Inflammatory macrophage treated with lipopolysaccharide for 4 hours (primary cell): ENCODE measurements at regions not wholly inside any gene's neighbourhood (a gene's known extent, or its start where the extent isn't known, plus 50 kb on each side); places are given as distances from the start of the nearest gene placed in this dataset.
"Not testable (repeated sequence)": the region's sequence is repeated elsewhere in the genome, so short reads cannot be mapped to it uniquely, and the experiment has no call there.

Experiments
- DNase-seq: peaks from one replicate; pipeline ENCODE4 v3.0.0-alpha.2; 2020

DNA sequence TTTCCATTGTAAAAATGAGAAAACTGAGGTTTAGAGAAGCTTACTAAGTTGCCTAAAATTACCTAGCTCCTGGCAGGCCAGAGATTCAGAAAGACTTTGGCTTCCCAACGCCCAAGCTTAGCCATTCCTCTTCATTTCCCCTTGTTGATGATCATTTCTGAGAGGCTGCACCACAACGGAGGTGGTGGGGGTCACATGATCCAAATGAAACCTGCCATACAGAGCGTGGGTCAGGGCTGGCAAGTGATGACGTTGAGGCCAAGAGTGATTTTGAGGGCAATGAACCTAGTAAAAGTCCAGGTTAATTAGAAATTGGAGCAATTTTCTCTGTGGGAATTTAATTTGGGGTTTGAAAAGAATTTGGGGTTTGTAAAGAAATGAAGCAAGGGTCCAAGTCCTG lies 109.9 kb downstream of the TMEM182 start:
- no peak for DNase-seq

DNA sequence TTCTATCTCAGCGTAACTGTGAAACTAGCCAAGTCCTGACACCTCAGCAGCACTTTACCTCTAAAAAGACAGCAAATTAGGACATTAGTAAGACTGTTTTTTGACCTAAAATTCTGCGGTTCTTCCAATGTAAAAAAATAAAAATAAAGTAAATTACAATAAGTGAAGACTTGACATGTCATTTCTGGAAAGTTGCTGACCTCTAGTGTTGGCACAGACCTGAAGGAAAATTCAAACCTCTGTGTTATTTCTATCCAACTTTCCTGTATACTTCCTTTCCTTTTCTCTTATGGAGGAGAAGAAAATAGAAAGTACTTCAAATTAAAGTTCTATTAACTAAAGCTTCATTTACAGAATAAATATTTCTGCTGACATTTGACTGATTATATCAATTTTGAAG lies 110.6 kb downstream of the TMEM182 start:
- no peak for DNase-seq

GRCh38 chr2:102879513-102879912 lies 117.7 kb downstream of the TMEM182 start:
- DNase-seq: not testable (repeated sequence)

GRCh38 chr2:102880731-102881130 lies 118.9 kb downstream of the TMEM182 start:
- DNase-seq: no peak

- peak; percentile 11 for DNase-seq
Measured at GRCh38 chr2:102886216-102886893, 124.5 kb downstream of the TMEM182 start.

- DNase-seq: no peak
Measured at GRCh38 chr2:102888514-102888913, 126.7 kb downstream of the TMEM182 start.

- peak; percentile 93 for DNase-seq
Measured at GRCh38 chr2:102891296-102891695, 129.5 kb downstream of the TMEM182 start.

- DNase-seq: no peak
Measured at GRCh38 chr2:102892698-102893310, 131.0 kb downstream of the TMEM182 start.

DNA sequence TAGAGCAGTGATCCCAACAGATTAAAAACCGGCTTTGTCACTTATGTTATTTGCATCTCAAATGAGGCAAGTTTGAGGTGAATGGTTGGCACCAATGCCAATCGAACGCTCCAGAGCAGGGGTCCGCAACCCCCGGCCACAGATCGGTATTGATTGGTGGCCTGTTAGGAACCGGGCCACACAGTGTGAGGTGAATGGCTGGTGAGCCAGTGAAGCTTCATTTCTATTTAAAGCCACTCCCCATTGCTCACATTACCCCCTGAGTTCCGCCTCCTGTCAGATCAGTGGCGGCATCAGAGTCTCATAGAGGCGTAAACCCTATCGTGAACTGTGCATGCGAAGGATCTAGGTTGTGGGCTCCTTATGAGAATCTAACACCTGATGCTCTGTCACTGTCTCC lies 132.0 kb downstream of the TMEM182 start:
- DNase-seq: no peak

DNA sequence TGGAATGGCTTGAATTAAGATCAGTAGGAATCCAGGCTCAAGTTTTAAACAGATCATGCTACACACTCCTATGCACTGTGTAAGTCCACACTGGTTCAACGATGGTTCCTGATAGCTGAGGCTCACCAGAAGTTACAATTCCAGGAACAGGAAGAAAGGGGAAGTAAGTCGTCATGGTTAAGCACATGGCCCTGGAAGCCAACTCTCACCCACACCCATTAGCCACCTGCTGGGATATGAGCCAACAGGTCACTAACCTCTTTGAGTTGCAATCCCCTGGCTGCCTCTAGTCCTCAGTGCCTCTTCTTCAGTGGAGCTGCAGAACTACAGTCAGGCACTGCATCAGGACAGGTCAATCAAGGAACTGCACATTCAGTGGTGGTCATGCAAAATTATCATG lies 133.5 kb downstream of the TMEM182 start:
- DNase-seq: peak; percentile 61

DNA sequence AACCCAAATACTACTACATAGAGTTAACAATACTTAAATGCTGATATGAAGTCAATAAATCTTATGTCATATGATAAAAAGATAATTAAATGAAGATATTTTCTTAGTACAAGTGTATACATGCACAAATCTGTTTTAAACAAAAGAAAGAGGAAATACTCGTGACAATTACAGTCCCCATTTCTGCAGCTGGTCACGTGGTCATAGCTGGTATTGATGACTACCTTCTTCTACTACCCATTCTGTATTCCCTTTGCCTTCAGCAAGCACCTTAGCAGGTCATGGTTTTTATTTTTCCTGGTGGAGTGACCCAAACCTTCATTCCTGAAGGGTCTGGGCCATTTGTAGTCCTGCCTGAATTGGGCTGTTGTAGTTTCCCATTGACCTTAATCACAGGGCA lies 147.4 kb downstream of the TMEM182 start:
- not testable (repeated sequence) for DNase-seq

GRCh38 chr2:102910724-102911123 lies 148.9 kb downstream of the TMEM182 start:
- DNase-seq: no peak

DNA sequence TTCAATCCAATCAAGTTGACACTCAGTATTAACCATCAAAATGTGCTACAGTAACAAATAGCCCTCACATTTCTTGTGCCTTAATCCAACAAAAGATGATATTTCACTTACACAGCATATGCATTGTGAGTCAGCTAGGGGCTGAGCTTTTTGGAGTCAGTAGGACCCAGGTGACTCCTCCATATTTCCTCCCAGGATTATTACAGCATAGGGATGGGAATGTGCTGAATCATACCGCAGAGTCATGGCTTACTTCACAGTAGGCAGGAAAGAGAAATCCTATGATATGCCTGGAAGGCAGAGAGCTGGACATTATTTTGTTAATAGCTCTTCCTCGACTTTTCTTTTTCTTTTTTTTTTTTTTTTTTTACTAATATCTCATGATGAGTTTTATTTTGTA lies 153.3 kb downstream of the TMEM182 start:
- DNase-seq: no peak

- DNase-seq: no peak
Measured at GRCh38 chr2:102922321-102922720, 160.5 kb downstream of the TMEM182 start.

DNA sequence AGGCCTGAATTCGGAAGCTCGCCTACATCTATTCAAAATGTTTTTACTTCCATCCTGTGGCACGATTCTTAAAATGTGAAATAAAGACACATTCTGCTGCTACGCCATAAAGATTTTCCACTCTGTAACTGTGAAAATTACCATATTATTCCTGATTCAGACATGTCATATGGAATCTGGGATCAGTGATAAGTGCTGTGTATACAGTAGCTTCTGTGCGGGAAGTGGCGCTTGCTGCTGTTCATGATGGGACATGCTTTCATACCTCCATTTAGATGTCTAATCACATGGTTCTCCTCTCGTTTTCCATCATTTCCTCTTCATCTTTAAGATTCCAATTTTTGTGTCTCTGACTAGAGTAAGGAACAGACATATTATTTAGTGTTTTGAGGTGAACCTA lies 163.2 kb downstream of the TMEM182 start:
- DNase-seq: no peak

DNA sequence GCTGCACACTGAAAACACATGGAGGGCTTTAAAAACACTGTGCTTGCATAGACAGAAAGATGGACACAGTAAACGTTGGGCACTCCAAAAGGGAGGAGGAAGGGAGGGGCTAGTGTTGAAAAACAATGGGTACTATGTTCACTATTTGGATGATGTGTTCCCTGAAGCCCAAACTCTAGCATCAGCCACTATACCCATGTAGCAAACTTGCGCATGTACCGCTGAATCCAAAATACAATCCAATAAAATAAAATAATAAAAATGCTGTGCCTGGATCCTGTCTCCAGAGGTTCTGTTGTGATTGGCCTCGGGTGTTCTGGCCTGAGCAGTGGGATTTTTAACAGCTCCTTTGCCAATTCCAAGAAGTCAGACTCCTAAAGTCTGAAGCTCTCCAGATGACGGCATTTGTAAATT lies 166.0 kb downstream of the TMEM182 start:
- no peak for DNase-seq

DNA sequence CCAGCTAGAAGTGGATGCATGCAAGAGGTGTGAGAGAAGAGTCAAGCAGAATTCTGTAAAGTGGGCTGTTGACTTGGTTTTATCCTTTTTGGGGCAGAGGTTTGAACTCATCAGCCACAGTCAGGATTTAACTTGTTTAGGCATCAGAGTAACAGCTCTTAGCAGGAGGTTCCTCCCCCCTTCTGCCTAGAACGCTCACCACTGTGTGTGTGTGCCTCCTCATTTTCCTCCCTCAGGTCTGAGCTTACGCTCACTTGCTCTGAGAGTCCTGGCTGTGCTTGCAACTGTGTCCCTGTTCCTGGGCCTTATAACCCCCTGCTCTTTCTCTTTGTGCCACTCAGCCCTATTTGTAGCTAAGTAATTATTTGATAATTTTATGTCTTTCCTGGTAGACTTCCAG lies 167.9 kb downstream of the TMEM182 start:
- DNase-seq: no peak

DNA sequence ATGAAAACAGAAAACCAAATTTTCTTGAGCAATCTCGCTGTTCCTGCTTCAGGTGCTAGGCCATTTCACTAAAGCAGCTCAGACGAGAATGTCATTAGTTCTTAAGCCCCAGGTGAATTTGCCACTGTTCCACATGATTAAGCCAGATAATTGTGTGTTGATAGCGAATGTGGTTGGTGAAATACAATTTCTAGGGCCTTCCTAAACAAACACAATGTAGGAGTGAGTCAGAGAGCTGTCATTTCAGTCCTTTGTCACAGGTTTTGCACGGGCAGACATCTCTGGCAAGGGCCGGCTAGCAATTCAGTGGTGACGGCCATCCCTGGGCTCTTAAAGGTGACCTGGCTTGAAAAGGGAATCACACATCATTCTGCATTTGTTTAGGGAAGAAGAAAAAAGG lies 170.7 kb downstream of the TMEM182 start:
- no peak for DNase-seq

DNA sequence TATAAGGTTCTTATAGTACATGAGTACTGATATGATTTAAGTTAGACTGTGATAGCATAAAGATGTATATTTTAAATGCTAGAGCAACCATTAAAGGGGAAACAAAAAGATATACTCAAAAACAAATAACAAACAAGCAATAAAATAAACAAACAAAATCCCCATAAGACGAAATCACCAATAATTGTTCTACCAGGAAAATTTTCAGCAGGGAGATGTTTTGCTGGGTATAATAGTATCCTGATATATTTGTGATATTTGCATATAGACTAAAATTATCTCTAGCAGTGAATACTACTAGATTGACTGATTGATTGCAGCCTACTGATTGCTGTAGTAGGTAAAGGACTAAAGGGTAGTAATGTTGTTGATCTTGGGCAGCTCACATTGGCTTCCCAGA lies 177.4 kb downstream of the TMEM182 start:
- no peak for DNase-seq

DNA sequence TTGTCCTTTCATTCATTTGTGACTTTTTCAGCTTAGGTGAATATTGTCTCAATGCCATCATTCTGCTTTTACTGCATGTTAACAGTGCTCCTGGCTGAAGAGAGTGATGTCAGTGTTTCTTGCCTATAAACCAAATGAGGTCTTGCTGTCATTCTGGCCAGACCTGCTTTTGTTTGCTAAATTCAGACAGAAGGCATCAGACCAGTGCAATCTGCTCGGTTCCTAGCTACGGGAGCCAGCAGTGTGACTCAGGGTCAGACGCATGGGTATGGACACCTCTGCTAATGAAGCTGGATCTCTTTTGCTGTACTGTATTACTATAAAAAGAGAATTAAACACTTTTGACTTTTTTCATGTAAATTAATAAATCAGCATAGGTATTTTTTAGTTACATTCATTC lies 178.9 kb downstream of the TMEM182 start:
- no peak for DNase-seq

- DNase-seq: no peak
Measured at GRCh38 chr2:102942107-102942506, 180.3 kb downstream of the TMEM182 start.

GRCh38 chr2:102943251-102943650 lies 181.4 kb downstream of the TMEM182 start:
- no peak for DNase-seq

DNA sequence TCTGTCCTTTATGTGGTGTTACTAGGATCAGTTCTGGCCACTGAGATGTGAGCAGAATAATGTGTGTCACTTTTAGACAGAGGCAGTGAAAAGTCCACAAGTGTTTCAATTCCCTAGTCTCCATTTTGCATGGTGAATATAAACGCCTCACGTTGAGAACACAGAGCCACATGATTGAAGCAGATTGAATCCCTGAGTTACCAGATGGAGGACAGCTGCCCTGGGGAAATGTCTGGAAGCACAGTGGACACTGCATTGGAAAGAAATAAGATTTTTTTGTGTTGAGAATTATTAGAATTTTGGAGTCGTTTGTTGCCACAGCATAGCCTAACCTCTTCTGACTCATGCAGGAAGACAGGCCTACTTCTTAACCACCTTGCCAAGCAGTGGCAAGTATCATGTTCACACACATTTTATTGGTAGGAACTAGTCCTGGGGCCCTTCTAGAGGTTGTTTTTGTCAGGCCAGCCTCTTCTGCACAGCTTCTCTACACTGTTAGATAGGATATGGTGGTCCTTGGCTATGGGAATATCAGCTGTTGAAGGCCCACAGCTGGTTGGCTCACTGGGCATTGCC lies 188.6 kb downstream of the TMEM182 start:
- DNase-seq: no peak

DNA sequence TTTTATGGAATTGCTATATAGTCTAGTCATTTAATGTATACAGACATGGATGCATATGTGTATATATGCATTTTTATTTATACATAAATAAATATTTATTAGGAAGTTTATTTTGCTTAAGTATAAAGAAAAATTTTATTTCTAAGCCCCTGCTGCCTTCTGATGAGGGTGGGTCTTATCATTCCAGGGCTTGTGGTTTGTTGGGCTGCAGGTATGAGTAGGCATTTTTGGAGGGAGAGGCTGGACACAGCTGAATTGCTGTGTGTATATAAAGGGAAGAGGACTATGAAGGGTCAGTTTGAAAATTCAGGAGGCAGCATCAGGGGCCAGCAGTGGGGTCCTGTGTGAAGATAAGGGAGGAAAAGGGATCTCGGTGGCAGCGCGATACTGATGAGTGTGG lies 189.4 kb downstream of the TMEM182 start:
- DNase-seq: no peak

DNA sequence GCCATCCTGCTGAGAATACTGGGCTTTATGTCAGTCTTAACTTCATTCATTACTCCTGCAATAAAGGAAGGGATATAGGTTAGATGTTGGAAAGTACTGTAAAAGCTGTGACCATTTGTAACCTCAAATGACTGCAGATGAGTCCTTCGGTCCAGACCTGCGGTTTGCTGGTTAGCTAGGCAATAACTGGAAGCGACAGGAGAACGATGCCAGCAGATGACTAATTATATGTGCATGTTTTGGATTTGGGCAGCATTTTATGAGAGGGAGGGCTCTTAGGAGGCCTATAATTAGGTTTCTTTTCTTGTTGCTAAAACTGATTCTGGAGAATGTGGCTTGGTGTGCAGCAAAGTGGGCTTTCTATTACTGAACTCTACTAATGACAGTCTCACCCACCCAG lies 205.6 kb downstream of the TMEM182 start:
- no peak for DNase-seq
